CD4-positive, alpha-beta memory T cell (primary cell): ENCODE measurements at regions not wholly inside any gene's neighbourhood (a gene's known extent, or its start where the extent isn't known, plus 50 kb on each side); places are given as distances from the start of the nearest gene placed in this dataset.

Source experiments
- CTCF ChIA-PET: fragments of 350-600 bp; sonication (Branson Sonifier 250); formaldehyde crosslinking; loops from one replicate; lab custom pipeline; 2021; ENCODE audit warnings: inconsistent platforms; ENCODE audit not compliant: partially characterized antibody; lab: Charles Lee
- POLR2A ChIA-PET: fragments of 350-600 bp; sonication (Branson Sonifier 250); formaldehyde crosslinking; loops from one replicate; lab custom pipeline; 2021; ENCODE audit not compliant: partially characterized antibody; lab: Charles Lee
- DNase-seq, 5 donors: peaks; one replicate each; pipeline versions ENCODE4 v3.0.0 to v3.0.0-alpha.2; 2020 to 2022; ENCODE audit warnings: mixed read lengths in 1 of 5
- H3K27ac ChIP-seq: one replicate; pipeline ENCODE4 v1.7.0; 2013; ENCODE audit warnings: low read depth, low read length
- H3K27me3 ChIP-seq: 2 replicates; pipeline ENCODE4 v1.7.0; 2013; ENCODE audit warnings: mild to moderate bottlenecking, low read length, moderate library complexity; ENCODE audit not compliant: insufficient read depth
- H3K36me3 ChIP-seq: 2 replicates; pipeline ENCODE4 v1.7.0; 2013; ENCODE audit warnings: mild to moderate bottlenecking, low read length, moderate library complexity; ENCODE audit not compliant: insufficient read depth
- H3K4me1 ChIP-seq: 2 replicates; pipeline ENCODE4 v1.7.0; 2013; ENCODE audit warnings: mild to moderate bottlenecking, low read length, moderate library complexity; ENCODE audit not compliant: insufficient read depth
- H3K4me3 ChIP-seq, 2 donors: one replicate each; pipeline ENCODE4 v1.7.0; 2013; ENCODE audit warnings: low read length in 2 of 2, mild to moderate bottlenecking in 1 of 2
- H3K9me3 ChIP-seq, 2 donors: one replicate each; pipeline ENCODE4 v1.7.0; 2013; ENCODE audit warnings: low read length in 2 of 2, control low read depth in 1 of 2; ENCODE audit not compliant: control insufficient read depth in 1 of 2
- H3K27ac Mint-ChIP-seq, 7 donors: one replicate each; pipeline ENCODE4 v1.8.0; 2020 to 2021; ENCODE audit warnings: mixed read lengths in 7 of 7, mild to moderate bottlenecking in 6 of 7, inconsistent platforms in 3 of 7, moderate library complexity in 3 of 7
- H3K27me3 Mint-ChIP-seq, 2 donors: one replicate each; pipeline ENCODE4 v1.8.0; 2020 to 2021; ENCODE audit warnings: mixed read lengths in 2 of 2
- H3K36me3 Mint-ChIP-seq, 2 donors: one replicate each; pipeline ENCODE4 v1.8.0; 2020 to 2021; ENCODE audit warnings: mixed read lengths in 2 of 2, inconsistent platforms in 1 of 2, mild to moderate bottlenecking in 1 of 2
- H3K4me1 Mint-ChIP-seq, 4 donors: one replicate each; pipeline ENCODE4 v1.8.0; 2020 to 2021; ENCODE audit warnings: mixed read lengths in 4 of 4, mild to moderate bottlenecking in 1 of 4
- H3K4me3 Mint-ChIP-seq, 8 donors: one replicate each; pipeline ENCODE4 v1.8.0; 2020 to 2021; ENCODE audit warnings: mixed read lengths in 8 of 8, mild to moderate bottlenecking in 7 of 8, moderate library complexity in 6 of 8, inconsistent platforms in 3 of 8
- H3K9me3 Mint-ChIP-seq, 8 donors: one replicate each; pipeline ENCODE4 v1.8.0; 2020 to 2021; ENCODE audit warnings: mixed read lengths in 8 of 8, mild to moderate bottlenecking in 5 of 8, inconsistent platforms in 3 of 8, moderate library complexity in 1 of 8
- intact Hi-C: fragments of 100-400 bp; cut with micrococcal nuclease; formaldehyde crosslinking; loops from one replicate; pipeline ENCODE4 v1.15.1; 2023

DNA sequence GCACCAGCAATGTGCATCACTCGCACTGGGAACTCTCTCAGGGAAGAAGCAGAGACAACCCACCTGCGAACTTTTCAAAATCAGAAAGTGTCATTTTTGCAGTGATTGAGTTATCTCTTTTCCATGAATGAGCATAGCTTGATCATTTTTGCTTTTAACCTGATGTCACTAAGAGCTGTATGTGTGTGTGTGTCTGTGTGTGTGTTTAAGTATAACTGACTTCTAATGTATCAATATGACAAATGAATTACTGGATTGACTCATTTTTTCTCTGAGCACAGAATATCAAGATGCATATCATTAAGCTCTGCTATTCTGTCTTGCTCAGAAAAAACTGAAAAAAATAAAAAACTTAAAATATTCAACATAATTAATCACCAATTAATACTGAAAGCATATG is 548.9 kb upstream of the MARCKS start:
- H3K4me1 Mint-ChIP-seq = no peaks in the 10 kb centered on the region
- no peaks in the 10 kb centered on the region for H3K27me3 Mint-ChIP-seq
- H3K9me3 ChIP-seq = no peaks in the 10 kb centered on the region
- no peak for DNase-seq
- no peak overlapping the region for H3K27ac ChIP-seq
- H3K4me3 ChIP-seq = no peak overlapping the region
- no peaks in the 10 kb centered on the region for H3K27me3 ChIP-seq
- H3K36me3 Mint-ChIP-seq = no peaks in the 10 kb centered on the region
- H3K36me3 ChIP-seq = no peaks in the 10 kb centered on the region
- no peak overlapping the region for H3K27ac Mint-ChIP-seq
- H3K4me3 Mint-ChIP-seq = no peak overlapping the region
- ChIA-PET POLR2A (no interaction called here), CTCF (no interaction called here)
- no peaks in the 10 kb centered on the region for H3K4me1 ChIP-seq
- intact Hi-C loops = no loop called here
- H3K9me3 Mint-ChIP-seq = no peaks in the 10 kb centered on the region

DNA sequence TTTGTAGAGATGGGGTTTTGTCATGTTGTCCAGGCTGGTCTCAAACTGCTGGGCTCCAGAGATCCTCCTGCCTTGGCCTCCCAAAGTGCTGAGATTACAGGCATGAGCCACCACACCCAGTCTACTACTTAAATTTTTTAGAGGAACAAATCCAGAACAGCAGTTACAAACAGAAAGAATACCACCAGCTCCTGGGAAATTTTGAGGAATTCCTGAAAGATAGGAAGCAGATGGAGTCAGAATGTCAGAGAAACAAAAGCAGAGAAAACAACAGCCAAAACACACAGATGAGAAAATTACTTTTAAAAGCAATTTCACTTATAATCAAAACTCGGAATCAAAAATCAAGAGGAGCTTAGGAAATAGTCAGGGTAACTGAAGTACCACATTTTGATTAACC is 543.3 kb upstream of the MARCKS start:
- H3K4me1 Mint-ChIP-seq = no peaks in the 10 kb centered on the region

DNA sequence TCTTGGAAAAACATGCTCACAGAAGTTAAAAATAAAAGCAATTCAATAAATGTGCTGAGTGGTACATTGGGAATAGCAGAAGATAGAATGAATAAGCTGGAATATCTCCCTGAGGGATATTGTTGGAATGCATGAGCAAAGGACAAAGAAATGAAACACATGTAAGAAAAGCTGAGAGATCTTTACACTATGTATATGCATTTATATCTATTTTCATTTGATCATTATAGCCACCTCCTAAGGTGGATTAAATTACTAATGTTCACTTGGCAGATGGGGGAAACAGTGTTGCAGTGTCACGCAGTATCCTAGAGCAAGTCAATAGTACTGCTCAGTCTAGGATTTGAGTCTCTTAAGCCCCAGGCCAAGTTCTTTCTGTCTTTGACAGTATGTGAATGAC is 542.0 kb upstream of the MARCKS start:
- Histone ChIP-seq H3K36me3 (no peaks in the 10 kb centered on the region), H3K27ac (no peak overlapping the region), H3K4me1 (no peaks in the 10 kb centered on the region), H3K9me3 (no peaks in the 10 kb centered on the region), H3K27me3 (no peaks in the 10 kb centered on the region), H3K4me3 (no peak overlapping the region)
- Mint-ChIP-seq H3K27me3 (no peaks in the 10 kb centered on the region), H3K4me3 (no peak overlapping the region), H3K9me3 (peaks cover 0 to 2% (median 0%) of the 10 kb centered on the region in 8 donors), H3K27ac (no peak overlapping the region), H3K36me3 (no peaks in the 10 kb centered on the region), H3K4me1 (no peaks in the 10 kb centered on the region)
- intact Hi-C loops = no loop called here
- no peak for DNase-seq
- CTCF ChIA-PET = interaction anchor here (1.4 kb wide), 1 partner anchor 9 kb away, joined by 7 read pairs; no protein-coding TSS in a partner anchor
- POLR2A ChIA-PET = no interaction called here

More for the DNA sequence above, 543.3 kb upstream of the MARCKS start:
- peaks cover 0 to 2% (median 0%) of the 10 kb centered on the region in 8 donors for H3K9me3 Mint-ChIP-seq
- Histone ChIP-seq H3K4me1 (no peaks in the 10 kb centered on the region), H3K27me3 (no peaks in the 10 kb centered on the region), H3K27ac (no peak overlapping the region), H3K9me3 (no peaks in the 10 kb centered on the region), H3K4me3 (no peak overlapping the region), H3K36me3 (no peaks in the 10 kb centered on the region)
- no peak overlapping the region for H3K4me3 Mint-ChIP-seq
- H3K27ac Mint-ChIP-seq = no peak overlapping the region
- ChIA-PET POLR2A (no interaction called here), CTCF (no interaction called here)
- no peaks in the 10 kb centered on the region for H3K27me3 Mint-ChIP-seq
- H3K36me3 Mint-ChIP-seq = no peaks in the 10 kb centered on the region
- intact Hi-C loops = no loop called here
- DNase-seq = no peak

DNA sequence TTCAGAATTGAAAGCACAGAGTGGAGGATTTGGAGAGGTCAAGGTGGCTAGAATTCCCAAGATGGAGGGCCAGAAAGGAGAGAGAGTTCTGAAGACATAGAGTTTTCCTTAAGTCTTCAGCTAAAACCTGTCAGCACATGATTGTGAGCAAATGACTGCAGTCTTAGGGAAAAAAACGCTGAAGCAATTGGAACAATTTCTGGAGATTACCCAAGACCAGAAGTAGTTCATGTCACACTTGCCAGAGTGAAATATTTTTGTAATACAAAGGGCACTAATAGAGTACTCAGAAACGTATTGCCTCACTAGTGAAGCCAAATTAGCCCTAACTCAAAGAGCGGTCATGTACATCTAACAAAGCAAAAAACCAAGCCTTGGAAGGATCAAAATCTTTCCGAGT is 541.3 kb upstream of the MARCKS start:
- POLR2A ChIA-PET = no interaction called here
- H3K27me3 ChIP-seq = no peaks in the 10 kb centered on the region
- CTCF ChIA-PET = interaction anchor here (1.4 kb wide), 1 partner anchor 9 kb away, joined by 7 read pairs; no protein-coding TSS in a partner anchor
- no peaks in the 10 kb centered on the region for H3K9me3 ChIP-seq
- intact Hi-C loops = no loop called here
- H3K4me3 ChIP-seq = no peak overlapping the region
- H3K36me3 ChIP-seq = no peaks in the 10 kb centered on the region
- Mint-ChIP-seq H3K4me3 (no peak overlapping the region), H3K27ac (no peak overlapping the region), H3K36me3 (no peaks in the 10 kb centered on the region), H3K9me3 (peaks cover 0 to 2% (median under 1%) of the 10 kb centered on the region in 8 donors), H3K27me3 (no peaks in the 10 kb centered on the region), H3K4me1 (no peaks in the 10 kb centered on the region)
- no peaks in the 10 kb centered on the region for H3K4me1 ChIP-seq
- no peak overlapping the region for H3K27ac ChIP-seq
- DNase-seq = no peak

DNA sequence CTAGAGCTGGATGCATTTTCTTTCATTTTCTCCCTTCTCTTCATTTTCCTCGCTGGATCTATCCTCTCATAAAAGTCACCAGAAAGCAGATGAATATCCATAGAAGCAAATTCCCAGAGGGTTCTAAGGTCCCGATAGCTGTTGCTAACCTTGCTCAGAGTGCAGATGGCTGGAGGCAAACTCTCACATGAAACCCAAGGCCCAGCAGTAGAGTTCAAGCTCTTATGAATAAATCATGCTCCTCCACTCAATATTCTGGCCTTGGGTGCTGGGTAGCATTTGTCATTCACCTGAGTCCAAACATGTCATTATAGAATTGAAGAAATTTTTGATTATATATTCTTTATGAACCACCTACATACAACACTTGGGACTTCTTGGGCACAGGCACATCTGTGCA is 539.7 kb upstream of the MARCKS start:
- ChIA-PET POLR2A (no interaction called here), CTCF (no interaction called here)
- H3K4me3 ChIP-seq = no peak overlapping the region
- no peak overlapping the region for H3K27ac ChIP-seq
- H3K27me3 ChIP-seq = no peaks in the 10 kb centered on the region
- no peak for DNase-seq
- Mint-ChIP-seq H3K36me3 (no peaks in the 10 kb centered on the region), H3K27me3 (no peaks in the 10 kb centered on the region), H3K4me1 (no peaks in the 10 kb centered on the region), H3K9me3 (peaks cover 0 to 2% (median under 1%) of the 10 kb centered on the region in 8 donors), H3K4me3 (no peak overlapping the region), H3K27ac (no peak overlapping the region)
- H3K9me3 ChIP-seq = no peaks in the 10 kb centered on the region
- H3K4me1 ChIP-seq = no peaks in the 10 kb centered on the region
- intact Hi-C loops = no loop called here
- H3K36me3 ChIP-seq = no peaks in the 10 kb centered on the region

DNA sequence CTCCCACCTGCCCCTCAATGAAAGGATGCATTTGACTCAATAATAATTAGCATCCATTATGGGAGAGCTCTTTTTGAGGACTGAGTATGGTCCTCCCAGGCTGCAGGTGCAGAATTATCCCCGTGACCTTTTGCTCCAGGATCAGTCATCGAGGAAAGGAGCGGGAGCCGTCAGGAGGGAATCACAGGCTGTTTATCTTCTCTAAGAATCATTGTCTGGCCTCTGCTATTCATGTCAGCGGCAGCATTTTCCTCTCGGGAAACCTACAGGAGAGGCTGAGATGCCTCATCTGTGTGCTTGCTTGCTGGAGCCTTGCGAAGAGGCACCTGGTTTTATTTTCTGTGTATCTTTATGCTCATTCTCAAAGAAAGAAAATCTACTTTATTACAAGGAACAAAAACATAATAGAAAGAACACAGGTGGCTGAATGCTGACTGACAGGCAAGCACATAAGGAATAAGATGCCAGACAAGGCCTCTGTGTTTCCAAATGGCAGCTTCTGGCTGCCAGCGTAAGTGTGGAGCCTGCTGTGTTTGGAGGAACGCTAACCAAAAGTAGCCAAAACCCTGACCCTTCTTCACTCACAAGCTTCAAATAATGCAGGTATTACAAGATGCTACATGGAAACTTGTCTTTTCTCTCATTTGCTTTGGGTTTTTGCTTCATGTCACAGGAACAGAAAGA is 539.1 kb upstream of the MARCKS start:
- Histone ChIP-seq H3K4me1 (no peaks in the 10 kb centered on the region), H3K36me3 (no peaks in the 10 kb centered on the region), H3K27me3 (no peaks in the 10 kb centered on the region), H3K9me3 (no peaks in the 10 kb centered on the region), H3K4me3 (no peak overlapping the region), H3K27ac (no peak overlapping the region)
- intact Hi-C loops = no loop called here
- CTCF ChIA-PET = no interaction called here
- Mint-ChIP-seq H3K36me3 (no peaks in the 10 kb centered on the region), H3K4me3 (no peak overlapping the region), H3K4me1 (no peaks in the 10 kb centered on the region), H3K9me3 (peaks cover 0 to 2% (median under 1%) of the 10 kb centered on the region in 8 donors), H3K27ac (no peak overlapping the region), H3K27me3 (no peaks in the 10 kb centered on the region)
- no peak for DNase-seq
- POLR2A ChIA-PET = no interaction called here

DNA sequence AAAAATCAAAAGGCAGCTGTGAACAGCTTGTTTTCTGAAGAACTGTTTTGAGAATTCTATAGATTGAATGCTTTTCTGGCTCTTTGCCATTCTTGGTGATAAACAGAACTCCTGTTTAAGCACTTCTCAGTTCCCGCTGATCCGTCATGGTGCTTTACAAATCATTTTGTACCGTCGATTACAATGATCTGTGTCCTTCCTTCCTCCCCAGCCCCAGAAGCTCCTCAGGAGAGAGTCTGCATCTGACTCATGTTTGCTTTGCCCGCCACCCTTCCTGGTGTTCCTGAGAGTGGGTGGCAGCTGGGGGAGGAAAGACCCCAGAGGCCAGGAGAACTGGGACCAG is 538.6 kb upstream of the MARCKS start:
- no peak overlapping the region for H3K4me3 Mint-ChIP-seq

More for the DNA sequence above, 538.6 kb upstream of the MARCKS start:
- no peak for DNase-seq
- CTCF ChIA-PET = no interaction called here
- Histone ChIP-seq H3K27me3 (no peaks in the 10 kb centered on the region), H3K4me1 (no peaks in the 10 kb centered on the region), H3K36me3 (no peaks in the 10 kb centered on the region), H3K9me3 (no peaks in the 10 kb centered on the region), H3K4me3 (no peak overlapping the region), H3K27ac (no peak overlapping the region)
- Mint-ChIP-seq H3K9me3 (peaks cover 0 to 3% (median 2%) of the 10 kb centered on the region in 8 donors), H3K36me3 (no peaks in the 10 kb centered on the region), H3K4me1 (no peaks in the 10 kb centered on the region), H3K27me3 (no peaks in the 10 kb centered on the region), H3K27ac (no peak overlapping the region)
- intact Hi-C loops = no loop called here
- POLR2A ChIA-PET = no interaction called here
